K562 (cell line): ENCODE measurements at regions not wholly inside any gene's neighbourhood (a gene's known extent, or its start where the extent isn't known, plus 50 kb on each side); places are given as distances from the start of the nearest gene placed in this dataset.

Source experiments
- AFF4 ChIP-seq: sonication (generic); formaldehyde crosslinking; IDR thresholded peaks from 2 replicates; pipeline ENCODE4 v1.8.0; 2023; ENCODE audit warnings: mild to moderate bottlenecking, missing genetic modification reagents
- ARHGAP35 ChIP-seq: fragments of 450-650 bp; IDR thresholded peaks from 2 replicates; pipeline ENCODE4 v1.6.1; 2018; ENCODE audit not compliant: partially characterized antibody
- CC2D1A ChIP-seq: fragments of 450-650 bp; IDR thresholded peaks from 2 replicates; pipeline ENCODE4 v1.6.1; 2017; ENCODE audit warnings: mild to moderate bottlenecking
- CCNT2 ChIP-seq: IDR thresholded peaks from 2 replicates; pipeline ENCODE4 v1.6.1; 2011; ENCODE audit warnings: borderline replicate concordance, low read depth, mild to moderate bottlenecking, moderate library complexity, mixed read lengths, low read length; ENCODE audit not compliant: insufficient read length; ENCODE audit errors: extremely low read depth
- CHAMP1 ChIP-seq: fragments of 450-650 bp; IDR thresholded peaks from 2 replicates; pipeline ENCODE4 v1.6.1; 2016; ENCODE audit warnings: mild to moderate bottlenecking
- FOSL1 ChIP-seq: fragments of 200-800 bp; sonication (Bioruptor generic); conservative IDR thresholded peaks from 2 replicates; pipeline ENCODE4 v1.6.1; 2016; ENCODE audit warnings: missing genetic modification characterization, missing compliant biosample characterization
- FOXM1 ChIP-seq, 2 experiments: fragments of 450-650 bp in 1 of 2; sonication (generic) in 1 of 2; formaldehyde crosslinking in 1 of 2; IDR thresholded peaks; 2 replicates each; pipeline versions ENCODE4 v1.6.1 to v1.9.0; 2017 to 2022; ENCODE audit warnings: low read depth in 2 of 2, mild to moderate bottlenecking in 2 of 2, missing genetic modification reagents in 1 of 2, moderate library complexity in 1 of 2
- GATA2 ChIP-seq: sonication (generic); formaldehyde crosslinking; IDR thresholded peaks from 2 replicates; pipeline ENCODE4 v1.4.0; 2020; ENCODE audit warnings: mild to moderate bottlenecking, missing genetic modification reagents
- HDAC2 ChIP-seq: fragments of 450-650 bp; IDR thresholded peaks from 2 replicates; pipeline ENCODE4 v1.6.1; 2016; ENCODE audit warnings: mild to moderate bottlenecking
- JUND ChIP-seq, 2 experiments: IDR thresholded peaks; 2 replicates in 1 of 2; 3 replicates in 1 of 2; pipeline ENCODE4 v1.6.1; 2011; ENCODE audit warnings: borderline replicate concordance in 2 of 2, low read depth in 2 of 2, low read length in 2 of 2, improper control_type of control experiment in 1 of 2, missing biosample characterization in 1 of 2, missing genetic modification characterization in 1 of 2, missing genetic modification reagents in 1 of 2
- NFIC ChIP-seq: fragments of 450-650 bp; IDR thresholded peaks from 2 replicates; pipeline ENCODE4 v1.6.1; 2017; ENCODE audit warnings: mild to moderate bottlenecking, inconsistent platforms
- SP2 ChIP-seq: IDR thresholded peaks from 2 replicates; pipeline ENCODE4 v1.6.1; 2011; ENCODE audit warnings: mild to moderate bottlenecking, low read depth, low read length, moderate library complexity; ENCODE audit not compliant: poor library complexity, severe bottlenecking; ENCODE audit errors: extremely low read depth
- ZBTB12 ChIP-seq: fragments of 250-450 bp; sonication (Bioruptor Pico); IDR thresholded peaks from 2 replicates; pipeline ENCODE4 v1.4.0; 2020
- ZBTB33 ChIP-seq: sonication (generic); formaldehyde crosslinking; IDR thresholded peaks from 2 replicates; pipeline ENCODE4 v1.8.1; 2023; ENCODE audit warnings: mild to moderate bottlenecking, missing genetic modification reagents

GRCh38 chr3:105999856-106000255 lies 131.0 kb upstream of the CBLB start (continued):
- TF ChIP-seq ZBTB12 (no peak), NFIC (peak; percentile 71), AFF4 (CRISPR knock-in tag) (no peak), ARHGAP35 (no peak), FOXM1 (IDR thresholded peaks at IDR 0.05; ENCODE audit: low read depth) (peak; percentile 61; the same call in 1 of the 2 replicates), FOXM1 (CRISPR knock-in tag; IDR thresholded peaks at IDR 0.05; ENCODE audit: low read depth) (no peak), CC2D1A (peak; percentile 83; the same call in 1 of the 2 replicates), JUND (IDR thresholded peaks at IDR 0.05; ENCODE audit: borderline replicate concordance, low read depth, low read length) (peak; percentile 34; the same call in 1 of the 2 replicates), JUND (tag; IDR thresholded peaks at IDR 0.05; ENCODE audit: borderline replicate concordance, low read depth, low read length) (no peak), SP2 (no peak), ZBTB33 (no peak), FOSL1 (tag) (peak; percentile 59), CHAMP1 (0 out of 2 replicates have a peak, but pooled peaks have one; percentile 65), CCNT2 (peak; percentile 31), HDAC2 (0 out of 2 replicates have a peak, but pooled peaks have one; percentile 16), GATA2 (CRISPR knock-in tag) (peak; percentile 32; the same call in 1 of the 2 replicates)
